GM23338 (cell line): ENCODE measurements at regions not wholly inside any gene's neighbourhood (a gene's known extent, or its start where the extent isn't known, plus 50 kb on each side); places are given as distances from the start of the nearest gene placed in this dataset.

Experiments
- EZH2 ChIP-seq: fragments of 200-600 bp; sonication (generic); IDR thresholded peaks from one replicate; pipeline ENCODE4 v1.8.0; 2017; ENCODE audit warnings: antibody characterized with exemption, mild to moderate bottlenecking, low read depth; ENCODE audit not compliant: unreplicated experiment
- EZH2phosphoT487 ChIP-seq: fragments of 200-600 bp; sonication (generic); IDR thresholded peaks from one replicate; pipeline ENCODE4 v1.8.1; 2018; ENCODE audit warnings: antibody characterized with exemption; ENCODE audit not compliant: unreplicated experiment
- ZNF331 ChIP-seq: fragments of 250-450 bp; sonication (Bioruptor Pico); IDR thresholded peaks from 2 replicates; pipeline ENCODE4 v1.5.0; 2020; ENCODE audit warnings: low read depth, mild to moderate bottlenecking, moderate library complexity
- TF ChIP-seq, protein P1 (sequence below): IDR thresholded peaks from one replicate; pipeline ENCODE4 v1.6.1; 2018; ENCODE audit warnings: antibody characterized with exemption; ENCODE audit not compliant: unreplicated experiment
- TF ChIP-seq, protein P2 (sequence below), 2 experiments: fragments of 200-600 bp in 1 of 2; sonication (generic) in 1 of 2; conservative IDR thresholded peaks; 2 replicates each; pipeline versions ENCODE4 v1.5.1 to v1.6.1; 2016 to 2017; ENCODE audit warnings: antibody characterized with exemption in 2 of 2, low read depth in 2 of 2, mild to moderate bottlenecking in 2 of 2, moderate library complexity in 1 of 2

DNA sequence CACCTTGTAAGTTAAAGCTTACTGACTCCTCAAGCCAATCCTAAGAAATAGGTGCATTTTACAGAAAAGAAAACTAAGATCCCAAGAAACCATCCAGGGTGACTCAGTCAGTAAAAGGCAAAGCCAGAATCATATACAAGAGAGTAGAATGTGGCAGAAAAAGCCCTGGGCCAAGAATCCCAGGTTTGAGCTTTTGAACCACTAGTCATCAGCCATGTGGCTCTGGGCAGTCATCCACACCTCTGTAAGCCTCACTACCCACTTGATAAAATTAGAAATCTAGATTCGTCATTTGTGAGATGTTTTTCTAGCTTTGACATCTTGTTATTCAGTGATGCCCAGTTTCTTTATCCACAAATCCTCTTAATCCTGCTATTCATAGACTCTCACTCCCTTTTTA is 122.2 kb upstream of the PDE5A start:
- TF ChIP-seq, protein P1, sequence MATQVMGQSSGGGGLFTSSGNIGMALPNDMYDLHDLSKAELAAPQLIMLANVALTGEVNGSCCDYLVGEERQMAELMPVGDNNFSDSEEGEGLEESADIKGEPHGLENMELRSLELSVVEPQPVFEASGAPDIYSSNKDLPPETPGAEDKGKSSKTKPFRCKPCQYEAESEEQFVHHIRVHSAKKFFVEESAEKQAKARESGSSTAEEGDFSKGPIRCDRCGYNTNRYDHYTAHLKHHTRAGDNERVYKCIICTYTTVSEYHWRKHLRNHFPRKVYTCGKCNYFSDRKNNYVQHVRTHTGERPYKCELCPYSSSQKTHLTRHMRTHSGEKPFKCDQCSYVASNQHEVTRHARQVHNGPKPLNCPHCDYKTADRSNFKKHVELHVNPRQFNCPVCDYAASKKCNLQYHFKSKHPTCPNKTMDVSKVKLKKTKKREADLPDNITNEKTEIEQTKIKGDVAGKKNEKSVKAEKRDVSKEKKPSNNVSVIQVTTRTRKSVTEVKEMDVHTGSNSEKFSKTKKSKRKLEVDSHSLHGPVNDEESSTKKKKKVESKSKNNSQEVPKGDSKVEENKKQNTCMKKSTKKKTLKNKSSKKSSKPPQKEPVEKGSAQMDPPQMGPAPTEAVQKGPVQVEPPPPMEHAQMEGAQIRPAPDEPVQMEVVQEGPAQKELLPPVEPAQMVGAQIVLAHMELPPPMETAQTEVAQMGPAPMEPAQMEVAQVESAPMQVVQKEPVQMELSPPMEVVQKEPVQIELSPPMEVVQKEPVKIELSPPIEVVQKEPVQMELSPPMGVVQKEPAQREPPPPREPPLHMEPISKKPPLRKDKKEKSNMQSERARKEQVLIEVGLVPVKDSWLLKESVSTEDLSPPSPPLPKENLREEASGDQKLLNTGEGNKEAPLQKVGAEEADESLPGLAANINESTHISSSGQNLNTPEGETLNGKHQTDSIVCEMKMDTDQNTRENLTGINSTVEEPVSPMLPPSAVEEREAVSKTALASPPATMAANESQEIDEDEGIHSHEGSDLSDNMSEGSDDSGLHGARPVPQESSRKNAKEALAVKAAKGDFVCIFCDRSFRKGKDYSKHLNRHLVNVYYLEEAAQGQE, result no peak
- TF ChIP-seq, protein P2, sequence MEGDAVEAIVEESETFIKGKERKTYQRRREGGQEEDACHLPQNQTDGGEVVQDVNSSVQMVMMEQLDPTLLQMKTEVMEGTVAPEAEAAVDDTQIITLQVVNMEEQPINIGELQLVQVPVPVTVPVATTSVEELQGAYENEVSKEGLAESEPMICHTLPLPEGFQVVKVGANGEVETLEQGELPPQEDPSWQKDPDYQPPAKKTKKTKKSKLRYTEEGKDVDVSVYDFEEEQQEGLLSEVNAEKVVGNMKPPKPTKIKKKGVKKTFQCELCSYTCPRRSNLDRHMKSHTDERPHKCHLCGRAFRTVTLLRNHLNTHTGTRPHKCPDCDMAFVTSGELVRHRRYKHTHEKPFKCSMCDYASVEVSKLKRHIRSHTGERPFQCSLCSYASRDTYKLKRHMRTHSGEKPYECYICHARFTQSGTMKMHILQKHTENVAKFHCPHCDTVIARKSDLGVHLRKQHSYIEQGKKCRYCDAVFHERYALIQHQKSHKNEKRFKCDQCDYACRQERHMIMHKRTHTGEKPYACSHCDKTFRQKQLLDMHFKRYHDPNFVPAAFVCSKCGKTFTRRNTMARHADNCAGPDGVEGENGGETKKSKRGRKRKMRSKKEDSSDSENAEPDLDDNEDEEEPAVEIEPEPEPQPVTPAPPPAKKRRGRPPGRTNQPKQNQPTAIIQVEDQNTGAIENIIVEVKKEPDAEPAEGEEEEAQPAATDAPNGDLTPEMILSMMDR (conservative IDR thresholded peaks at IDR 0.05; ENCODE audit: low read depth in 2 of 2), result no peak
- TF ChIP-seq EZH2, result no peak
- no peak for TF ChIP-seq ZNF331 (CRISPR knock-in tag)
- no peak for TF ChIP-seq EZH2phosphoT487
